Colonic mucosa (tissue), 4 donors: ENCODE measurements at regions not wholly inside any gene's neighbourhood (a gene's known extent, or its start where the extent isn't known, plus 50 kb on each side); places are given as distances from the start of the nearest gene placed in this dataset.

Experiments used
- DNase-seq: peaks from one replicate; pipeline ENCODE4 v3.0.0-alpha.2; 2020
- H3K27ac ChIP-seq: fragments of 200-600 bp; one replicate; pipeline ENCODE4 v1.8.0; 2021
- H3K27me3 ChIP-seq: fragments of 200-600 bp; one replicate; pipeline ENCODE4 v1.8.0; 2021
- H3K36me3 ChIP-seq: fragments of 200-600 bp; one replicate; pipeline ENCODE4 v1.8.0; 2021
- H3K4me1 ChIP-seq: fragments of 200-600 bp; one replicate; pipeline ENCODE4 v1.8.0; 2021; ENCODE audit warnings: mild to moderate bottlenecking
- H3K4me3 ChIP-seq: fragments of 200-600 bp; one replicate; pipeline ENCODE4 v1.8.0; 2021
- H3K9ac ChIP-seq, 2 donors: one replicate each; pipeline ENCODE4 v1.7.0; 2013; ENCODE audit warnings: control low read depth in 2 of 2, low read depth in 2 of 2, low read length in 2 of 2
- H3K9me3 ChIP-seq: fragments of 200-600 bp; one replicate; pipeline ENCODE4 v1.8.0; 2021
- intact Hi-C: fragments of 100-400 bp; cut with DNase I; formaldehyde crosslinking; loops from one replicate; pipeline ENCODE4 v1.14.1; 2022
- TF ChIP-seq, protein P1 (sequence below): fragments of 200-600 bp; IDR thresholded peaks from one replicate; pipeline ENCODE4 v1.8.0; 2022; ENCODE audit warnings: antibody characterized with exemption, mild to moderate bottlenecking
- donor health status: healthy.
- donor health status: DM: no; HTN: no; CAD: no.
- donor health status: DM: no; HTN: no; CAD: no.

- Histone ChIP-seq H3K36me3 (no peaks in the 10 kb centered on the region), H3K4me3 (no peak overlapping the region), H3K27me3 (no peaks in the 10 kb centered on the region), H3K4me1 (no peaks in the 10 kb centered on the region), H3K9me3 (no peaks in the 10 kb centered on the region), H3K9ac (no peak overlapping the region), H3K27ac (no peak overlapping the region)
- no peak for DNase-seq
- intact Hi-C loops: no loop called here
- TF ChIP-seq, protein P1, sequence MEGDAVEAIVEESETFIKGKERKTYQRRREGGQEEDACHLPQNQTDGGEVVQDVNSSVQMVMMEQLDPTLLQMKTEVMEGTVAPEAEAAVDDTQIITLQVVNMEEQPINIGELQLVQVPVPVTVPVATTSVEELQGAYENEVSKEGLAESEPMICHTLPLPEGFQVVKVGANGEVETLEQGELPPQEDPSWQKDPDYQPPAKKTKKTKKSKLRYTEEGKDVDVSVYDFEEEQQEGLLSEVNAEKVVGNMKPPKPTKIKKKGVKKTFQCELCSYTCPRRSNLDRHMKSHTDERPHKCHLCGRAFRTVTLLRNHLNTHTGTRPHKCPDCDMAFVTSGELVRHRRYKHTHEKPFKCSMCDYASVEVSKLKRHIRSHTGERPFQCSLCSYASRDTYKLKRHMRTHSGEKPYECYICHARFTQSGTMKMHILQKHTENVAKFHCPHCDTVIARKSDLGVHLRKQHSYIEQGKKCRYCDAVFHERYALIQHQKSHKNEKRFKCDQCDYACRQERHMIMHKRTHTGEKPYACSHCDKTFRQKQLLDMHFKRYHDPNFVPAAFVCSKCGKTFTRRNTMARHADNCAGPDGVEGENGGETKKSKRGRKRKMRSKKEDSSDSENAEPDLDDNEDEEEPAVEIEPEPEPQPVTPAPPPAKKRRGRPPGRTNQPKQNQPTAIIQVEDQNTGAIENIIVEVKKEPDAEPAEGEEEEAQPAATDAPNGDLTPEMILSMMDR: no peak
Measured at GRCh38 chr2:106012591-106013347, 181.3 kb downstream of the UXS1 start.

GRCh38 chr2:106012001-106012590, 182.0 kb downstream of the UXS1 start:
- intact Hi-C loops: no loop called here
- Histone ChIP-seq H3K27ac (no peak overlapping the region), H3K4me3 (no peak overlapping the region), H3K9ac (no peak overlapping the region), H3K27me3 (no peaks in the 10 kb centered on the region), H3K36me3 (no peaks in the 10 kb centered on the region), H3K9me3 (no peaks in the 10 kb centered on the region), H3K4me1 (no peaks in the 10 kb centered on the region)
- TF ChIP-seq, protein P1: no peak
- DNase-seq: no peak

DNA sequence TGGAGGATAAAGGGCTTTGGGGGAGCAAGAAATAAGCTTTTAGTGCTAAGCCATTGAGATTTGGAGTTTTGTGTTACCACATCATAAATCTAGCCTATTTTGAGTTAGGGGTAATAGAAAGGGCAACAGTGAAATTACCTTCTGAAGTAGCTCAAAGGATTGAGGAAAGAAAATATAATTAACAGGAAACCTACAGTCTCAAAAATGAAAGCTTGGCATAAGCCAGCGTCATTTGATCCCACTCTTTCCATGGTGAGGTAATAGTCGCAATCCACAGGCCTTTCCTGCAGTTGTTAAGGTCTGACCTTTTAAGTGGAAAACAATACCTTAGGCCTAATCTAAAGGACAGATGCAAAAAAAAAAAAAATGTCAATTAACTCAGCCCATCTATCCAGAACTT, 182.7 kb downstream of the UXS1 start:
- TF ChIP-seq, protein P1: no peak
- intact Hi-C loops: no loop called here
- H3K9me3 ChIP-seq: no peaks in the 10 kb centered on the region
- no peak overlapping the region for H3K9ac ChIP-seq
- H3K4me1 ChIP-seq: no peaks in the 10 kb centered on the region
- H3K27ac ChIP-seq: no peak overlapping the region
- no peaks in the 10 kb centered on the region for H3K36me3 ChIP-seq
- no peak for DNase-seq
- H3K4me3 ChIP-seq: no peak overlapping the region
- H3K27me3 ChIP-seq: no peaks in the 10 kb centered on the region

GRCh38 chr2:106010818-106011355, 183.2 kb downstream of the UXS1 start:
- no peaks in the 10 kb centered on the region for H3K4me1 ChIP-seq
- no peak for DNase-seq
- H3K9ac ChIP-seq: no peak overlapping the region
- no peak overlapping the region for H3K4me3 ChIP-seq
- H3K27ac ChIP-seq: no peak overlapping the region
- no peaks in the 10 kb centered on the region for H3K9me3 ChIP-seq
- intact Hi-C loops: no loop called here
- no peaks in the 10 kb centered on the region for H3K27me3 ChIP-seq
- no peaks in the 10 kb centered on the region for H3K36me3 ChIP-seq
- TF ChIP-seq, protein P1: no peak

GRCh38 chr2:106009096-106009495, 185.0 kb downstream of the UXS1 start:
- no peaks in the 10 kb centered on the region for H3K27me3 ChIP-seq
- H3K4me1 ChIP-seq: no peaks in the 10 kb centered on the region
- H3K27ac ChIP-seq: no peak overlapping the region
- no peaks in the 10 kb centered on the region for H3K36me3 ChIP-seq
- DNase-seq: no peak
- H3K9ac ChIP-seq: no peak overlapping the region
- no peaks in the 10 kb centered on the region for H3K9me3 ChIP-seq
- TF ChIP-seq, protein P1: no peak
- intact Hi-C loops: no loop called here
- H3K4me3 ChIP-seq: no peak overlapping the region
